ENCODE measurements at regions not wholly inside any gene's neighbourhood (a gene's known extent, or its start where the extent isn't known, plus 50 kb on each side); places are given as distances from the start of the nearest gene placed in this dataset.
A peak's percentile ranks its signal among the peaks of the same experiment; 100 is the strongest.

DNA sequence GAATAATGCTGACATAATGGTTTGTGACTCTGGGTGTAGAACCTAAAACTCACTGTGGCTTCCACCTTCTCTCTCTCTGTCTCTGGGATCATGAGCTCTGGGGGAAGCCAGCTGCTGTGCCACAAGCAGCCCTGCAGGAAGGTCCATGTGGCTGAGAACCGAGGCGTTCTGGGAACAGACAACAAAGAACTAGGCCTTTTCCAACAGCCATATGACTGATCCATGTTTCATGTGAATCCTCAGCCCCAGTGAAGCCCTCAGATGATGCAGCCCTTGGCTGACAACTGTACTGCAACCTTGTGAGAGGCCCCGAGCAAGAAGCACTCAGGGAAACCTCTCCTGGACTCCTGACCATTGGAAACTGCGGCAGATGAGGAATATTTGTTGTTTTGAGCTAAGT, 56.6 kb downstream of the HLA-G start:
- no peak for DNase-seq (ENCODE audit: low spot score)
- TF ChIP-seq, protein P1, sequence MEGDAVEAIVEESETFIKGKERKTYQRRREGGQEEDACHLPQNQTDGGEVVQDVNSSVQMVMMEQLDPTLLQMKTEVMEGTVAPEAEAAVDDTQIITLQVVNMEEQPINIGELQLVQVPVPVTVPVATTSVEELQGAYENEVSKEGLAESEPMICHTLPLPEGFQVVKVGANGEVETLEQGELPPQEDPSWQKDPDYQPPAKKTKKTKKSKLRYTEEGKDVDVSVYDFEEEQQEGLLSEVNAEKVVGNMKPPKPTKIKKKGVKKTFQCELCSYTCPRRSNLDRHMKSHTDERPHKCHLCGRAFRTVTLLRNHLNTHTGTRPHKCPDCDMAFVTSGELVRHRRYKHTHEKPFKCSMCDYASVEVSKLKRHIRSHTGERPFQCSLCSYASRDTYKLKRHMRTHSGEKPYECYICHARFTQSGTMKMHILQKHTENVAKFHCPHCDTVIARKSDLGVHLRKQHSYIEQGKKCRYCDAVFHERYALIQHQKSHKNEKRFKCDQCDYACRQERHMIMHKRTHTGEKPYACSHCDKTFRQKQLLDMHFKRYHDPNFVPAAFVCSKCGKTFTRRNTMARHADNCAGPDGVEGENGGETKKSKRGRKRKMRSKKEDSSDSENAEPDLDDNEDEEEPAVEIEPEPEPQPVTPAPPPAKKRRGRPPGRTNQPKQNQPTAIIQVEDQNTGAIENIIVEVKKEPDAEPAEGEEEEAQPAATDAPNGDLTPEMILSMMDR (IDR thresholded peaks at IDR 0.05; ENCODE audit: extremely low read depth, missing control alignments): no peak

DNA sequence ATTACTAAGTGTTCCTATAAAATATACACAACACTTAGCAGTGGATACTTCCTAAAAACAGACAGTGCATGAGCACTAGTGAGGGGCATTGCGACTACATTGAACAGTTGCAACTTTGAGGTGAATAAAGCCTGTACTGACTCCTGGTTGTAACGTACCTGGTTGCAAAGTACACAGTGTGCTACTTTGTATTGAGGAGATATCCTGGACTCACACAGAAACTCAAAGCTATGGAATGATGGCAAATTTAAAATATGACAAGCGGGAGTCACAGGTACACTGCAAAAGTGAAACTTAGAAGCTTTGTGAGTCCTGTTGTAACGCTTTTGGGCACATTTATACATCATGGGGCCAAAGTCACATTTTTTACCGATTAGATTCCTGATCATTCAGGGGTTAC, 55.6 kb upstream of the HLA-A start:
- no peak for DNase-seq (ENCODE audit: low spot score)
- TF ChIP-seq, protein P1 (IDR thresholded peaks at IDR 0.05; ENCODE audit: extremely low read depth, missing control alignments): no peak

DNA sequence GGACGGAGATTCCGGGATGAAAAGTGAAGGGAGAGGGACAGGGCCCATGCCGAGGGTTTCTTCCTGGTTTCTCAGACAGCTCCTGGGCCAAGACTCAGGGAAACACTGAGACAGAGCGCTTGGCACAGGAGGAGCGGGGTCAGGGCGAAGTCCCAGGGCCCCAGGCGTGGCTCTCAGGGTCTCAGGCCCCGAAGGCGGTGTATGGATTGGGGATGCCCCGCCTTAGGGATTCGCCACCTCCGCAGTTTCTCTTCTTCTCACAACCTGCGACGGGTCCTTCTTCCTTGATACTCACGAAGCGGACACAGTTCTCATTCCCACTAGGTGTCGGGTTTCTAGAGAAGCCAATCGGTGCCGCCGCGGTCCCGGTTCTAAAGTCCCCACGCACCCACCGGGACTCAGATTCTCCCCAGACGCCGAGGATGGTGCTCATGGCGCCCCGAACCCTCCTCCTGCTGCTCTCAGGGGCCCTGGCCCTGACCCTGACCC, 55.0 kb upstream of the HLA-A start:
- no peak for DNase-seq (ENCODE audit: low spot score)
- TF ChIP-seq, protein P1 (IDR thresholded peaks at IDR 0.05; ENCODE audit: extremely low read depth, missing control alignments): no peak

DNA sequence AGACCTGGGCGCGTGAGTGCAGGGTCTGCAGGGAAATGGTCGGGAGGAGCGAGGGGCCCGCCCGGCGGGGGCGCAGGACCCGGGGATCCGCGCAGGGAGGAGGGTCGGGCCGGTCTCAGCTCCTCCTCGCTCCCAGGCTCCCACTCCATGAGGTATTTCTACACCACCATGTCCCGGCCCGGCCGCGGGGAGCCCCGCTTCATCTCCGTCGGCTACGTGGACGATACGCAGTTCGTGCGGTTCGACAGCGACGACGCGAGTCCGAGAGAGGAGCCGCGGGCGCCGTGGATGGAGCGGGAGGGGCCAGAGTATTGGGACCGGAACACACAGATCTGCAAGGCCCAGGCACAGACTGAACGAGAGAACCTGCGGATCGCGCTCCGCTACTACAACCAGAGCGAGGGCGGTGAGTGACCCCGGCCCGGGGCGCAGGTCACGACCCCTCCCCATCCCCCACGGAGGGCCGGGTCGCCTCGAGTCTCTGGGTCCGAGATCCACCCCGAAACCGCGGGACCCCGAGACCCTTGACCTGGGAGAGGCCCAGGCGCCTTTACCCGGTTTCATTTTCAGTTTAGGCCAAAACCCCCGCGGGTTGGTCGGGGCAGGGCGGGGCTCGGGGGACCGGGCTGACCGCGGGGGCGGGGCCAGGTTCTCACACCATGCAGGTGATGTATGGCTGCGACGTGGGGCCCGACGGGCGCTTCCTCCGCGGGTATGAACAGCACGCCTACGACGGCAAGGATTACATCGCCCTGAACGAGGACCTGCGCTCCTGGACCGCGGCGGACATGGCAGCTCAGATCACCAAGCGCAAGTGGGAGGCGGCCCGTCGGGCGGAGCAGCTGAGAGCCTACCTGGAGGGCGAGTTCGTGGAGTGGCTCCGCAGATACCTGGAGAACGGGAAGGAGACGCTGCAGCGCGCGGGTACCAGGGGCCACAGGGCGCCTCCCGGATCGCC, 54.2 kb upstream of the HLA-A start:
- peak; percentile 79 for DNase-seq (ENCODE audit: low spot score)
- TF ChIP-seq, protein P1 (IDR thresholded peaks at IDR 0.05; ENCODE audit: extremely low read depth, missing control alignments): no peak

Measured in GM20000 (cell line).